GM12891 (cell line): ENCODE measurements at regions not wholly inside any gene's neighbourhood (a gene's known extent, or its start where the extent isn't known, plus 50 kb on each side); places are given as distances from the start of the nearest gene placed in this dataset.

Experiments
- DNase-seq: peaks from one replicate; pipeline ENCODE4 v3.0.0; 2011; ENCODE audit warnings: low spot score; ENCODE audit not compliant: insufficient read length
- FAIRE-seq: peaks from 2 replicates; lab custom pipeline; 2011; peaks lifted over from hg19 to GRCh38; lab: Jason Lieb, UNC
- PAX5 ChIP-seq: IDR thresholded peaks from 2 replicates; pipeline ENCODE4 v1.6.1; 2011; ENCODE audit warnings: low read length, moderate library complexity, mild to moderate bottlenecking; ENCODE audit not compliant: insufficient read depth, severe bottlenecking
- POLR2A ChIP-seq: IDR thresholded peaks from 2 replicates; pipeline ENCODE4 v1.6.1; 2011; ENCODE audit warnings: low read depth, low read length, control low read depth
- POLR2AphosphoS5 ChIP-seq: IDR thresholded peaks from 2 replicates; pipeline ENCODE4 v1.6.1; 2011; ENCODE audit warnings: low read depth, low read length, control low read depth
- POU2F2 ChIP-seq: IDR thresholded peaks from 2 replicates; pipeline ENCODE4 v1.6.1; 2011; ENCODE audit warnings: low read depth, mild to moderate bottlenecking, control low read depth, low read length, moderate library complexity
- SPI1 ChIP-seq: IDR thresholded peaks from 2 replicates; pipeline ENCODE4 v1.6.1; 2011; ENCODE audit warnings: low read depth, low read length, control low read depth
- TAF1 ChIP-seq: IDR thresholded peaks from 2 replicates; pipeline ENCODE4 v1.6.1; 2011; ENCODE audit warnings: low read depth, low read length, control low read depth

DNA sequence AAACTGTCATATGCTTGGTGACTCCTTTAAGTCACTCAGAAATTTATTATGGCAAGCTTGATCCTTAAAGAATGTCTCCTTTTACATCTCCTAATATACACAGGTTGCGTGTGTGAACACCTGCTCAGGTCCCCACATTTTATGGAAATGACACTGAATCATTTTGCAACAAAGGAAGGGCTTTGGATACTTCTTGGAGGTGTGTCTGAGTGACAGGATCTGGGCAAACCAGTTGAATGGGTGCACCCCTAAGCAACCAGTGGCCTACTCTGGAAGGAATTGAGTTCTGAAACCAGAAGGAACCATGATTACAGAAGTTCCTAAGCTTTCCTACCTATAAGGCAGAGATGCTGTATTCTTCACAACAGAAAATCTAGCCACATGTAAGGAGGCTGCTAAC is 483.9 kb upstream of the KLF4 start:
- TF ChIP-seq SPI1, result no peak
- no peak for TF ChIP-seq TAF1
- TF ChIP-seq POLR2A, result no peak
- DNase-seq, result no peak
- no peak for FAIRE-seq

DNA sequence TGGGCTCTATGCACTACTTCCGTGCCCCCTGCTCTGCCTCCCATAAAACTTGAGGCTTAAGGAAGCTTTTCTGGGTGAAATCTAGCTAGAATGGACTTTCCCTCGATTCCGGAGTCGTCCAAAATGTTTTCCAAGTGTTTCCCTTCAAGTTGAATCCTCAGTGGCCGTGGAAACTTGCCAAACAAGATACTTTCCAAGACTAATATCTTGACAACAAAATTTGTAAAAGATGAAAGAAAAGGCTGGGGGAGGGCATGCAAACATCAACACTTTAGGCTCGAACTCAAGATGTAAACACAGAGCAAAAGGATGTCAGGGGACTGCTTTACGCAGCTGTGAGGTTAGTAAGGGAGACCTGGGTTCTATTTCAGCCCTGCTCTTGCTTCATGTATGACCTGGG is 482.8 kb upstream of the KLF4 start:
- no peak for FAIRE-seq
- no peak for DNase-seq
- TF ChIP-seq POLR2AphosphoS5, result no peak

DNA sequence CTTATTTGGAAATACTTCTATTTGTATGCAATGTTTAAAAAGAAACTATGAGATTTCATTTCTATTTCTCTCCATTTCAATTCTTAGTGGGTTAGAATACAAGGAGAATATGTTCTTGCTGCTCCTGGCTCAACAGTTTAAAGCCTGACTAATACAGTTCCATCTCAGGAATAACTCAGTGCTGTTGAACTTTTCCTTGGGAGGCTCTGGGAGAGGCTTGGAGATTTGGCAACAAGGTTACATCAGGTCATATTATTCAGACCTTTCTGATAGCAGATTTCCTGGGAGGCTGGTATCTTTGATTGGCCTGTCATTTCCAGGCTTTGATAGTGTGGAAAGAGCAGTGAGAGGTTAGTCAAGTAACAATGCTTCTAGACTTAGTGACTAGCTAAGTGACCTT is 481.7 kb upstream of the KLF4 start:
- DNase-seq (no peak), FAIRE-seq (no peak)
- TF ChIP-seq POLR2A (no peak), TAF1 (no peak), POLR2AphosphoS5 (no peak), SPI1 (no peak), PAX5 (no peak), POU2F2 (no peak)

DNA sequence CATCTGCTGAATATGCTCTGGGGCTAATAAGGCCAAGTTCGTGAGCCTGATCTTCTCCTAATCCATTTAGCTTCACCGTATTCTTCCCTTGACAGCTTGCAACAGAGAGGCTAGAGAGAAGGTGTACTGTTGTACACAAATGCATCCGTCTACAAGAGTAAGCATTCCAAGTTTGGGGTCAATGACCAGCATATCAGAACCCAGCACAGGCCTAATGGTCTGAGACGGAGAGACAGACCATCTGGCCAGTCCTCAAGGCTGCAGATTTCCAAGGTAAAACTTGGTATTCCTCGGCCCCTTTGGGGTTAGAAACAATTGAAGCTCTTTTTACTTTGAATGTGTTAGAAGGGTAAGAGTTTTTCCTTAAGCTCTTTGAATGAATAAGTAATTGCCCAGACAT is 481.2 kb upstream of the KLF4 start:
- DNase-seq (no peak), FAIRE-seq (no peak)
- TF ChIP-seq PAX5 (no peak), POLR2AphosphoS5 (no peak), POLR2A (no peak), POU2F2 (no peak), TAF1 (no peak), SPI1 (no peak)

DNA sequence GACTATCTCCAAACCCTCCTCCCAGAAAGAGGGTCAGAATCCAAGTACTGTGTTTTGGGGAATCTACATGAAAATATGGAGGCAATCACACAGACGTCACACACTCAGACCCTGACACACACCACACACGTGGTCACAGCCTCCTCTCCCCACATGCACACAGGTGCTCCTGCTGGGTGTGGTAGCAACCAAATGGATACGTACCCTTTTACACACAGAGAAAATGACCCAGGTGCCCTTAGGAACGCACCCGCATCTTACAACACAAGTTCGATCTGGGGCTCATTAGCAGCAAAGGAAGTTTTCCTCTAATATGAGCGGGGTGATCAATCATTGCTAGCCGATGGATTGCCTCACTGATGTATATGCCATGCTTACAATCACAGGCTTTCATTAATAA is 480.2 kb upstream of the KLF4 start:
- FAIRE-seq (no peak), DNase-seq (no peak)
- TF ChIP-seq TAF1 (no peak), PAX5 (no peak), POU2F2 (no peak), SPI1 (no peak), POLR2A (no peak), POLR2AphosphoS5 (no peak)

DNA sequence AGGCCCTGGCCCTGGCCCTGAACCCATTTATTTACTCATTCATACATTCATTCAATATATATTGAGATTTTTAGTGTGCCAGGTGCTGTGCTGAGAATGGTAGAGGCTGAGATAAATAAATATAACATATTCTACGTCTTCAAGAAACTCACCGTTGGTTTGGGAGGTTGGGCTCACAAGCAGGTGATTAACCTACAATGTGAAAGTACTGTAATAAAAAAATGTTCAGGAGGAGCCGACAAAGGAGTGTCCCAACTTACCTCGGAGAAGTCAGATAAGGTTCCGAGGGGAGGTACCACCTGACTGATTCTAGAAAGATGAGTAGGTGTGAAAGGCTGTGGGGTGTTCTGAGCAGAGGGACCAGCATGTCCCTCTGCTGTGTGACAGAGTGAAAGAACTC is 479.6 kb upstream of the KLF4 start:
- FAIRE-seq (no peak), DNase-seq (no peak)
- TF ChIP-seq POLR2AphosphoS5 (no peak), TAF1 (no peak), PAX5 (no peak), POLR2A (no peak), POU2F2 (no peak), SPI1 (no peak)

DNA sequence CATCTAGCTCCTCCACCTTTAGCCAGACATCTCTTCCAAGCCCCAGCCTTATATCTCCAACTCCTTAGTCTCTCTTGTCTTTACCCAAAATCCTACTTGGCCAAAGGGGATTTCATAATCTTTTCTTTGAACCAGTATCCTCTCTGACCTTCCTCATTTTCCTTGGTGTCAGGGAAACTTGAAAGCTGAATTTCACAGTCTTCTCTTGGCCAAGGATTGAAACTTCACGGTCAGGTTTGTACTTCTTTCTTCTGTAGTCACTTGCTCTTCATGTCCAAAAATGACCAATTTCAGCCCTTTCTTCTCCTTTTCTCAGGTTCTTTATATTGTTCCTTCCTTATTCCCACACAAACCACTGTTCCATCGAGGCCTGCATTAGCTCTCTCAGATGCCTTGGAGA is 473.7 kb upstream of the KLF4 start:
- DNase-seq, result no peak
- FAIRE-seq, result no peak
- TF ChIP-seq POLR2AphosphoS5, result no peak
- no peak for TF ChIP-seq POU2F2
- TF ChIP-seq SPI1, result no peak
- TF ChIP-seq TAF1, result no peak
- TF ChIP-seq PAX5, result no peak
- no peak for TF ChIP-seq POLR2A

DNA sequence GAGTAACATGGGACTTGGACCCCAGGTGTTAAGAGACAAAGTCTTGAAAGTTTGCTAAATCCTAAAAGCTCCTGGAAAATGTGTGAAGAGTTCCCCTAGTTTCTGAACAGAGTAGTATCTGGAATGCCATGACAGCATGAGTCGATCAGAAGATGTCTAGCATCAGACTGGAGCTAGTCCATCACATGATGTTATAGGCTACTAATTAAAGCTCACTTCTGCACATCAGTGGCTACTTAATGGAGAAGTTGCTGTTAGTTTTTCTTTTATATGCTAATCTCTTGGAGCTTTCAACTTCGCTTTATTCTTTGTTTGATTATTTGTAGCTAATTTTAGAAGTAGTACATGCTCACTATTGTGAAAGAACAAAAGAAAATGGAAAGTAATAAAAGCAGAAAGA is 471.3 kb upstream of the KLF4 start:
- FAIRE-seq (no peak), DNase-seq (no peak)
- no peak for TF ChIP-seq TAF1
- no peak for TF ChIP-seq SPI1

DNA sequence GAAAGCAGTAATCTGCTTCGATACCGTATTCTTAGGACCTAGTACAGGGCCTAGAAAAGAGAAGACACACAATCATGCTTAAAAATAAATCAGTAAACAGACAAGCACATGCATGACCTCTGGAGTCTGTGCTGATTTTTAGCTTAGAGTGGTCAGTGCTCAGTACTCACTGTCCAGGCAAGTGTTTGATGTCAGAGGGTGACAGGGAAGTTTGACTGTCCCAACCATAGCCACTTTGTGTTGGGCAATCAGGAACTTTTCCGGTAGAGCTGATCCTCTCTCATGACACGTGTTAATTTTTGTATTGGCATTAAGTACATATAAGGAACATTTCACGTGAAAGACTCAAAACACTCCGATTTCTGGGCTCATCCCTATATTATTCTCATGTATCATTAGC is 464.7 kb upstream of the KLF4 start:
- no peak for DNase-seq
- TF ChIP-seq TAF1, result no peak
- no peak for TF ChIP-seq PAX5
- no peak for TF ChIP-seq SPI1
- no peak for TF ChIP-seq POLR2A
- no peak for TF ChIP-seq POU2F2
- TF ChIP-seq POLR2AphosphoS5, result no peak
- FAIRE-seq, result no peak

DNA sequence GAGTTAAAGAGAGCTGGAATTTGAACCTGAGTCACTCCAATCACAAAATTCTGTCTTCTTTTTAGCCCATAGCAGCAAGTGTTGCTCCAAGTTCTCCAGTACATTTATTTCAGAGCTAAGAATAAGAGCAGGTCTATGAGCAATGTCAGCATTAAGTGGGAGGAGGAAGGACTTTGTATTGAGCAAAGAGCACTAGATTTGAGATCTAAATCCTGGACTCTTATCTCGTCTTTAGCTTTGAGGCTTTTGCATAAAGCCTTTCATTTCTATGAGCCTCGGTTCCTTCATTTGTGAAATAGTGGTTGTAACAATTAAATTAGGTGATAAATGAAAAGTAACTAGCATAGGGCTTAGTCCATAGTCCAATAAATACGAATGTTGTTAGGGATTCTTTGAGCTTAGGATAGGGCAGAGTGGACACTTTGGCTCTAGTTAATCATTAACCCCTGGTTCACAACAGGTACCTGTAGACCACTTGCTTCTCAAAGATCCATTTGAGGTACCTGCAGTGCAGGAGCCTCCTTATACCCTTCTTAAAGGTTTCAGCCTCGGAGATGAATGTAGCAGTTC is 464.1 kb upstream of the KLF4 start:
- no peak for TF ChIP-seq POU2F2
- no peak for TF ChIP-seq POLR2AphosphoS5
- TF ChIP-seq SPI1, result no peak
- TF ChIP-seq PAX5, result no peak
- no peak for TF ChIP-seq POLR2A
- no peak for TF ChIP-seq TAF1
- DNase-seq (no peak), FAIRE-seq (no peak)

DNA sequence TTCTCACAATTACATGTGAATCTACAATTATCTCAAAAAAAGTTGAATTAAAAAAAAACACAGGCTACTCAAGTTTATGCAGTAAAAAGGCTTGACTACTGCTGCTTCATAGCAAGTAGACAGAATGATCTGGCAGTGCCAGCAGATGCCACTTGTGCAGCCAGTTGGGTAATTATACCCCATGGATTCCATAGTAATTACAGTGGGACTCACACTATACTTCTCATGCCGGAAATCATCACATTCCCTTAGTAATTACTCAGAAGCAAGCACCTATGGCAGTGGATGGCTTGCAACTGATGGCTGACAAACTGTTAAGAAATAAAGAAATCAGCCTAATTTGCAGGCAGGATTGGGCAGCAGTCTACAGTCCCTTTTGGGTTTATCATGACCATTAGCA is 463.2 kb upstream of the KLF4 start:
- FAIRE-seq (no peak), DNase-seq (no peak)
- TF ChIP-seq POLR2A (no peak), TAF1 (no peak), SPI1 (no peak), POU2F2 (no peak), POLR2AphosphoS5 (no peak), PAX5 (no peak)

DNA sequence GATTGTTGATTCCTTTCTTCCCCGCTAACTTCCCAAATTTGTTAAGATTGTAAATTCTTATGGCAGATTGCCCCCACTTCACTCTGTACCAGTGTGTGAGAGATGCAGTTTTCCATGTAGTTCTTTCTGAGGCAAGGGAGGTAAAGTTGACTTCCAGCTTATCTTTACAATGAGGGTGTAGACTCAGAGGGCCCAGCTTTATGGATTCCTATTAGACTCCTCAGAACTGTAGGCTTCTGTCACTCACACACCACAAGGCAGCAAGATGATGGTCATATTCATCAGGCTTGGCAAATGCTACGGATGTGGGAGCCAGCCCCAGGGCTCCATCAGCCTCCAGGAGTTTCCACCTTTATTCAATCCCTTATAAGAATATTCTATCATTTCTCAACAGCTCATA is 461.9 kb upstream of the KLF4 start:
- no peak for FAIRE-seq
- no peak for DNase-seq
- TF ChIP-seq SPI1 (no peak), TAF1 (no peak), POLR2AphosphoS5 (no peak), POLR2A (no peak), POU2F2 (no peak), PAX5 (no peak)
